Fibroblast of the aortic adventitia (primary cell): ENCODE measurements at regions not wholly inside any gene's neighbourhood (a gene's known extent, or its start where the extent isn't known, plus 50 kb on each side); places are given as distances from the start of the nearest gene placed in this dataset.
A peak's percentile ranks its signal among the peaks of the same experiment; 100 is the strongest.

Experiments
- DNase-seq: peaks from one replicate; pipeline ENCODE4 v3.0.0-alpha.2; 2010; ENCODE audit warnings: low read depth
- H3K4me3 ChIP-seq: 2 replicates; pipeline ENCODE4 v1.5.1; 2011; ENCODE audit warnings: low read depth, mild to moderate bottlenecking, control low read depth, low read length, moderate library complexity
- CTCF ChIP-seq: IDR thresholded peaks from 2 replicates; pipeline ENCODE4 v1.5.1; 2011; ENCODE audit warnings: mild to moderate bottlenecking, low read length, control low read depth, inconsistent platforms; ENCODE audit not compliant: insufficient read depth

- TF ChIP-seq CTCF = no peak
- DNase-seq = no peak
- no peak overlapping the region for H3K4me3 ChIP-seq
Measured at GRCh38 chr14:55973911-55974630, 144.1 kb upstream of the PELI2 start.

- no peak for TF ChIP-seq CTCF
- H3K4me3 ChIP-seq = no peak overlapping the region
- no peak for DNase-seq
Measured at GRCh38 chr14:55975281-55975910, 142.8 kb upstream of the PELI2 start.

- TF ChIP-seq CTCF = no peak
- DNase-seq = peak; percentile 8
- no peak overlapping the region for H3K4me3 ChIP-seq
Measured at GRCh38 chr14:55976219-55976618, 142.0 kb upstream of the PELI2 start.

- peak; percentile 17 for DNase-seq
- no peak overlapping the region for H3K4me3 ChIP-seq
- no peak for TF ChIP-seq CTCF
Measured at GRCh38 chr14:55976655-55977054, 141.6 kb upstream of the PELI2 start.

- no peak for TF ChIP-seq CTCF
- DNase-seq = peak; percentile 23
Measured at GRCh38 chr14:55977392-55978150, 140.6 kb upstream of the PELI2 start.

GRCh38 chr14:55979096-55979495, 139.1 kb upstream of the PELI2 start:
- TF ChIP-seq CTCF = no peak
- no peak overlapping the region for H3K4me3 ChIP-seq
- DNase-seq = no peak

More at GRCh38 chr14:55977392-55978150, 140.6 kb upstream of the PELI2 start:
- H3K4me3 ChIP-seq = no peak overlapping the region
